CD14-positive monocyte (primary cell): ENCODE measurements at regions not wholly inside any gene's neighbourhood (a gene's known extent, or its start where the extent isn't known, plus 50 kb on each side); places are given as distances from the start of the nearest gene placed in this dataset.

Source experiments
- DNase-seq, 3 donors: peaks; one replicate each; pipeline ENCODE4 v3.0.0-alpha.2; 2011 to 2022
- H2AFZ ChIP-seq: 2 replicates; pipeline ENCODE4 v1.6.0; 2012; ENCODE audit warnings: mild to moderate bottlenecking, low read depth, low read length, inconsistent platforms; ENCODE audit not compliant: insufficient read depth, poor library complexity, severe bottlenecking
- H3K27ac ChIP-seq, 2 donors: 1 replicate in 1 of 2; 2 replicates in 1 of 2; pipeline ENCODE4 v1.5.1; 2012 to 2013; ENCODE audit warnings: low read length in 2 of 2, control low read depth in 1 of 2, inconsistent platforms in 1 of 2, low read depth in 1 of 2, mild to moderate bottlenecking in 1 of 2
- H3K27me3 ChIP-seq, 2 donors: one replicate each; pipeline versions ENCODE4 v1.6.0 to v1.6.1; 2011 to 2013; ENCODE audit warnings: low read length in 2 of 2; ENCODE audit not compliant: control insufficient read depth in 2 of 2, insufficient read depth in 2 of 2
- H3K36me3 ChIP-seq, 2 donors: replicated peaks in 1 of 2; 1 replicate in 1 of 2; 2 replicates in 1 of 2; pipeline versions ENCODE4 v1.5.1 to v1.6.1; 2012 to 2013; ENCODE audit warnings: low read length in 2 of 2, control low read depth in 1 of 2, inconsistent platforms in 1 of 2, mild to moderate bottlenecking in 1 of 2; ENCODE audit not compliant: insufficient read depth in 2 of 2, control insufficient read depth in 1 of 2
- H3K4me1 ChIP-seq, 2 donors: 1 replicate in 1 of 2; 2 replicates in 1 of 2; pipeline versions ENCODE4 v1.5.1 to v1.6.1; 2012 to 2013; ENCODE audit warnings: low read length in 2 of 2, control low read depth in 1 of 2, inconsistent platforms in 1 of 2, mild to moderate bottlenecking in 1 of 2, moderate library complexity in 1 of 2; ENCODE audit not compliant: insufficient read depth in 2 of 2, control insufficient read depth in 1 of 2
- H3K4me2 ChIP-seq: replicated peaks from 2 replicates; pipeline ENCODE3; 2012; ENCODE audit warnings: low read length, moderate library complexity, mild to moderate bottlenecking; ENCODE audit not compliant: poor library complexity, severe bottlenecking; ENCODE audit errors: extremely low read depth
- H3K4me3 ChIP-seq, 3 experiments: fragments of 200-600 bp in 1 of 3; sonication (generic) in 1 of 3; replicated peaks in 1 of 3; 1 replicate in 2 of 3; 2 replicates in 1 of 3; pipeline ENCODE4 v1.5.1; 2011 to 2013; ENCODE audit warnings: low read length in 3 of 3, mild to moderate bottlenecking in 3 of 3, control low read depth in 2 of 3, low read depth in 2 of 3, inconsistent platforms in 1 of 3, moderate library complexity in 1 of 3
- H3K79me2 ChIP-seq: 2 replicates; pipeline ENCODE4 v1.6.0; 2012; ENCODE audit warnings: mild to moderate bottlenecking, control low read depth, inconsistent platforms, low read length, moderate library complexity; ENCODE audit not compliant: insufficient read depth
- H3K9ac ChIP-seq: 2 replicates; pipeline ENCODE4 v1.6.0; 2017; ENCODE audit warnings: low read length, mild to moderate bottlenecking; ENCODE audit not compliant: insufficient read depth, poor library complexity, severe bottlenecking
- H3K9me3 ChIP-seq, 2 donors: replicated peaks in 1 of 2; 1 replicate in 1 of 2; 2 replicates in 1 of 2; pipeline versions ENCODE4 v1.5.1 to v1.6.1; 2012 to 2013; ENCODE audit warnings: low read length in 2 of 2, control low read depth in 1 of 2; ENCODE audit not compliant: control insufficient read depth in 1 of 2, insufficient read depth in 1 of 2
- H4K20me1 ChIP-seq: 2 replicates; pipeline ENCODE4 v1.6.0; 2012; ENCODE audit warnings: mild to moderate bottlenecking, low read length, control low read depth, moderate library complexity; ENCODE audit not compliant: insufficient read depth
- H3K27ac Mint-ChIP-seq, 7 donors: one replicate each; pipeline ENCODE4 v1.8.0; 2020; ENCODE audit warnings: mild to moderate bottlenecking in 7 of 7, mixed read lengths in 7 of 7, moderate library complexity in 6 of 7, inconsistent platforms in 2 of 7
- H3K27me3 Mint-ChIP-seq, 3 donors: one replicate each; pipeline ENCODE4 v1.8.0; 2021 to 2022; ENCODE audit warnings: low read depth in 3 of 3, mild to moderate bottlenecking in 3 of 3, mixed read lengths in 3 of 3, moderate library complexity in 3 of 3, inconsistent platforms in 1 of 3
- H3K36me3 Mint-ChIP-seq, 2 donors: one replicate each; pipeline ENCODE4 v1.8.0; 2020; ENCODE audit warnings: mixed read lengths in 2 of 2, inconsistent platforms in 1 of 2, mild to moderate bottlenecking in 1 of 2
- H3K4me1 Mint-ChIP-seq: one replicate; pipeline ENCODE4 v1.8.0; 2020; ENCODE audit warnings: mild to moderate bottlenecking, mixed read lengths
- H3K4me3 Mint-ChIP-seq, 2 donors: one replicate each; pipeline ENCODE4 v1.8.0; 2020; ENCODE audit warnings: mild to moderate bottlenecking in 2 of 2, mixed read lengths in 2 of 2, moderate library complexity in 1 of 2
- H3K9me3 Mint-ChIP-seq, 7 donors: one replicate each; pipeline ENCODE4 v1.8.0; 2020 to 2022; ENCODE audit warnings: mixed read lengths in 7 of 7, mild to moderate bottlenecking in 6 of 7, moderate library complexity in 6 of 7, inconsistent platforms in 2 of 7
- WGBS: methylation state at CpG from one replicate; pipeline ENCODE4 v1.1.5; 2013; ENCODE audit warnings: missing lambda C conversion rate; ENCODE audit not compliant: insufficient coverage; 5-methylcytosine and 5-hydroxymethylcytosine counted together
- intact Hi-C, 2 donors: fragments of 100-400 bp; cut with micrococcal nuclease; formaldehyde crosslinking; loops; one replicate each; pipeline versions ENCODE4 v1.15.0 to v1.15.1; 2023
- TF ChIP-seq, protein P1 (sequence below): fragments of 200-600 bp; IDR thresholded peaks from one replicate; pipeline ENCODE4 v1.8.0; 2022; ENCODE audit warnings: antibody characterized with exemption, mild to moderate bottlenecking

DNA sequence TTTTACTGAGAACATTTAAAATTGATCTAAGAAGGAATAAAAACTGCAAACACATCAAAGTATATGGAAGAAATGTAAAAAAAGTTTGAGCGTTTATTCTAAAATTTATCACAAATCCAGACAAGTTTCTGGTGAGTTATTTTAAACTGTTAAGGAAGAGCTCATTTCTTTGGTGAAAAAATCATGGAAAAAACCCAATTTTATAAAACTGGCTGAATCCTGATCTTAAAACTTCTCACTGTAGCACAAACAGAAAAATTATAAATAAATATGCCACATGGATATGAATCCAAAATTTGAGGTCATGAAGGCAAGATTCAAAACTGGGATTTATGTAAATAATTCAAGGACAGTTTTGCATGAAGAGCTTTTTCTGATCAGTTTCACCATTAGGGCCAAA, 205.1 kb upstream of the RGMA start:
- TF ChIP-seq, protein P1, sequence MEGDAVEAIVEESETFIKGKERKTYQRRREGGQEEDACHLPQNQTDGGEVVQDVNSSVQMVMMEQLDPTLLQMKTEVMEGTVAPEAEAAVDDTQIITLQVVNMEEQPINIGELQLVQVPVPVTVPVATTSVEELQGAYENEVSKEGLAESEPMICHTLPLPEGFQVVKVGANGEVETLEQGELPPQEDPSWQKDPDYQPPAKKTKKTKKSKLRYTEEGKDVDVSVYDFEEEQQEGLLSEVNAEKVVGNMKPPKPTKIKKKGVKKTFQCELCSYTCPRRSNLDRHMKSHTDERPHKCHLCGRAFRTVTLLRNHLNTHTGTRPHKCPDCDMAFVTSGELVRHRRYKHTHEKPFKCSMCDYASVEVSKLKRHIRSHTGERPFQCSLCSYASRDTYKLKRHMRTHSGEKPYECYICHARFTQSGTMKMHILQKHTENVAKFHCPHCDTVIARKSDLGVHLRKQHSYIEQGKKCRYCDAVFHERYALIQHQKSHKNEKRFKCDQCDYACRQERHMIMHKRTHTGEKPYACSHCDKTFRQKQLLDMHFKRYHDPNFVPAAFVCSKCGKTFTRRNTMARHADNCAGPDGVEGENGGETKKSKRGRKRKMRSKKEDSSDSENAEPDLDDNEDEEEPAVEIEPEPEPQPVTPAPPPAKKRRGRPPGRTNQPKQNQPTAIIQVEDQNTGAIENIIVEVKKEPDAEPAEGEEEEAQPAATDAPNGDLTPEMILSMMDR, result no peak
- Mint-ChIP-seq H3K4me3 (no peak overlapping the region), H3K9me3 (peaks cover 0 to 2% (median 0%) of the 10 kb centered on the region in 7 donors), H3K36me3 (no peaks in the 10 kb centered on the region), H3K4me1 (peaks cover 11% of the 10 kb centered on the region), H3K27me3 (peaks cover 3 to 11% (median 9%) of the 10 kb centered on the region in 3 donors), H3K27ac (no peak overlapping the region)
- DNase-seq, result no peak
- Histone ChIP-seq H3K4me1 (peaks cover 0 to 8% of the 10 kb centered on the region in 2 donors), H3K27ac (no peak overlapping the region), H4K20me1 (no peaks in the 10 kb centered on the region), H3K79me2 (no peaks in the 10 kb centered on the region), H3K9ac (no peak overlapping the region), H3K4me3 (no peak overlapping the region), H3K4me2 (no peak overlapping the region), H3K9me3 (no peaks in the 10 kb centered on the region), H3K36me3 (no peaks in the 10 kb centered on the region), H2AFZ (no peak overlapping the region), H3K27me3 (peaks cover 3 to 5% of the 10 kb centered on the region in 2 donors)
- no CpG with 5 or more reads among the region's 1 CpG for WGBS
- intact Hi-C loops, result no loop called here

DNA sequence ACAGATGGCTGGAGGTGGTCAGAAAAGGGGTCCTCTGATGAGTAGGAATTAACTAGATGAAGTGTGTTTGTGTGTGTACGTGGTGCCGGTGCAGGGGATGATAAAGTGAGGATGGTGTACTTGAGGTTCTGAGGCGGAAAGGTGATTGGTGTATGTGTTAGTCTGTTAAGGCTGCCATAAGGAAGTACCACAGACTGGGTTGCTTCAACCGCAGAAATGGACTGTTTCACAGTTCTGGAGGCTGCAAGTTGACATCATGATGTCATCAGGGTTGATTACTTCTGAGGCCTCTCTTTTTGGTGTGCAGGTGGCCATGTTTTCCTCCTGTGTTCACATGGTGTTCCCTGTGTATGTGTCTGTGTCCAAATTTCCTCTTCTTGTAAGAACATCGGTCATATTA, 202.4 kb upstream of the RGMA start:
- Mint-ChIP-seq H3K27ac (no peak overlapping the region), H3K4me1 (peaks cover 6% of the 10 kb centered on the region), H3K36me3 (no peaks in the 10 kb centered on the region), H3K9me3 (peaks cover 0 to 2% (median 0%) of the 10 kb centered on the region in 7 donors), H3K4me3 (peak overlapping the region in 1 of 2 donors; percentile 4), H3K27me3 (peaks cover 3 to 11% (median 9%) of the 10 kb centered on the region in 3 donors)
- H3K4me2 ChIP-seq, result no peak overlapping the region
- no peak for DNase-seq
- no peaks in the 10 kb centered on the region for H4K20me1 ChIP-seq
- H3K4me3 ChIP-seq, result no peak overlapping the region
- H3K79me2 ChIP-seq, result no peaks in the 10 kb centered on the region
- H3K4me1 ChIP-seq, result peaks cover 0 to 3% of the 10 kb centered on the region in 2 donors
- H3K9me3 ChIP-seq, result no peaks in the 10 kb centered on the region
- 98% methylated on average over 4 of the region's 5 CpGs for WGBS
- no peaks in the 10 kb centered on the region for H3K36me3 ChIP-seq
- no peak overlapping the region for H3K9ac ChIP-seq
- H3K27me3 ChIP-seq, result peaks cover 3 to 5% of the 10 kb centered on the region in 2 donors
- no peak overlapping the region for H3K27ac ChIP-seq
- no peak overlapping the region for H2AFZ ChIP-seq
- intact Hi-C loops, result no loop called here
- TF ChIP-seq, protein P1, result no peak
